ENCODE measurements at regions not wholly inside any gene's neighbourhood (a gene's known extent, or its start where the extent isn't known, plus 50 kb on each side); places are given as distances from the start of the nearest gene placed in this dataset.
A peak's percentile ranks its signal among the peaks of the same experiment; 100 is the strongest.
"Not testable (repeated sequence)": the region's sequence is repeated elsewhere in the genome, so short reads cannot be mapped to it uniquely, and the experiment has no call there.

DNA sequence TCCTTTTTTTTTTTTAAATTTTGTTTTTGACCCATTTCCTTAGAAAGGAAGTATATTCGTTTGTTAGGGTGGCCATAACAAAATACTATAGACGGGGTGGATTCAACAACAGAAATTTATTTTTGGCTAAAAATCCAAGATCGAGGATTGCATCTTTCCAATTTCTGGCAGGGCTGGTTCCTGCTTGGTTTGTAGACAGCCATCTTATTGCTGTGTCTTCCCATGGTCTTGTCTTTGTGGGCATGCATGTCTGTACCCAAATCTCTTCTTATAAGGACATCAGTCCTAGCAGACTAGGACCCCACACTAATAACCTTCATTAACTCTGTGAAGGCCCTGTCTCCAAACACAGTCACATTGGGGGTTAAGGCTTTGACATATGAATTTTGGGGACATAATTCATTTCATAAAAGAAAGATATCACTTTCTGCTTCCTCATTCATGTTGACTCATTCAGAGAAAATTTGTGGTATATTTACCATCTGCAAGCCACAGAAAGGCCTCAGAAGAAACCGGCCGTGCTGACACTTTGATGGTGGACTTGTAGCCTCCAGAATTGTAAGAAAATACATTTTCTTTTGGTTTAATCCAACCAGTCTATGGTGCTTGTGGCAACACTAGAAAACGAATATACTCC, 262.1 kb downstream of the LPIN1 start:
- no peak for ATAC-seq
- intact Hi-C loops (cut with DNase I) = no loop called here
- no peak for DNase-seq

DNA sequence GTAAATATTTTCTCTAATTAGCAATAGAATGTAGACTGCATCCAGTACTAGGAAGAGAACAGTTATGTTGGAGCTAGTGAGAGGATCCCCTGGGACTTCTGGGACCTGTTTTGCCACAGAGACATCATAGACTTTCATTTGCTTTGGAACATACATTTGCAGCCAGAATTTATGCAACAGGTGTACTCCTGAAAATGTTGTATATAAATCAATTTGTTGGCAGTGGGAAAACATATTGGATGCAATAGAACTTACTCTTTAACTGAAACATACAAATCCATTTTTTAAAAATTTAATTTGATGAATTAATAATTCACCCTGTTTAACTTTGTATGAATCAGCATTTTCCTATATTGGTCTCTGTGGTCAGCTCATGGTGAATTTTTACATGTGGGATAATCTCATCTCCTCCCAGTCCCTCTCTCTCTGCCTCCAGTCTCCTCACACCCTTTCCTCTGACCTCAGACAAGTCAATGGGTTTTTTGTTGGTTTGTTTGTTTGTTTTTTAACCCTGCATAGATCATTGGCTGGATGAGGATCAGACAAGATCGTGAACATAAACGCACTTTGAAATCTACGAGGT, 263.0 kb downstream of the LPIN1 start:
- DNase-seq (no peak), ATAC-seq (no peak)
- intact Hi-C loops (cut with DNase I) = no loop called here

GRCh38 chr2:12010059-12010458, 263.6 kb downstream of the LPIN1 start:
- no peak for ATAC-seq
- no peak for DNase-seq
- intact Hi-C loops (cut with DNase I) = no loop called here

GRCh38 chr2:12010779-12011178, 264.3 kb downstream of the LPIN1 start:
- ATAC-seq (no peak), DNase-seq (no peak)
- intact Hi-C loops (cut with DNase I) = no loop called here

DNA sequence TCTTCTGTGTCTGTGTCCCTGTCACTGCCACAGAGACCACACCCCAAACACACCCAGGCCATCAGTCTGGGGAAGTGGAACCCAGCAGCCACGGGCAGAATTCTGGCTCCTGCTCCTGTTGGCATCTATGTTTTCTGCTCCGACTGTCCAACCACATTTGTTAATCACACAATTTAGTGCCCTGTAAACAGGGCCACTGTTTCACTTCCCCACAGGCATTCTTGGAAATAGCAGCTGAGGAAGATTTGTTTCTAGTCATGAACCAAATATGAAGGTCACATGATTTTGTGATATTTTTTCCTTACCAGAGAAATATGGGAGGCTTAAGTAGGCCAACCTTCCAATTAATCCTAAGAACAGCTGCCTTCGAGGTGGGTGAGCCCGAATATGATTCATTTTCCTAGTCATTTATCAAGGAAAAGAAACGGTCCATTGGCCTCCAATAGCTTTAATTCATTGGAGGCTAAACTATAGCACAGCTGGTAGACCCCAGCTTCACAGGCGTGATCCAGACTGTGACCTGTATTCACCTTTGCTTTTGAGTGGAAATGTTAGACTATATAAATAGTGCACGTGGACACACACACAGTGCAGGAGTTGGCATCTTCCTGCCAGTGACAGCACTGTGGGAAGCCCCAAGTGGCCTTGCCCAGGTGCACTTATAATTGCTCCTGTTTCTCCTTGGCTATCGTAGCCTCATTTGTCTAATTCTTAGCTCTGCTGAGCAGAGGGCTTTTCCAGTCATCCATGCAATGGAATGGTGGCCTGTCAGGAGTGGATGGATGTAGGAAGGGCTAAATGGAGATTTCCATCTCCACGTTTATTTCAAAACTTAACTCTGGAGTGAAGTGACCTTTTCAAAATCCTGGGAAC, 267.9 kb downstream of the LPIN1 start:
- intact Hi-C loops (cut with DNase I) = no loop called here
- DNase-seq = no peak
- peak; percentile 23 to 68 for ATAC-seq

GRCh38 chr2:12017499-12018157, 271.2 kb downstream of the LPIN1 start:
- intact Hi-C loops (cut with DNase I) = no loop called here
- DNase-seq (no peak), ATAC-seq (no peak)

DNA sequence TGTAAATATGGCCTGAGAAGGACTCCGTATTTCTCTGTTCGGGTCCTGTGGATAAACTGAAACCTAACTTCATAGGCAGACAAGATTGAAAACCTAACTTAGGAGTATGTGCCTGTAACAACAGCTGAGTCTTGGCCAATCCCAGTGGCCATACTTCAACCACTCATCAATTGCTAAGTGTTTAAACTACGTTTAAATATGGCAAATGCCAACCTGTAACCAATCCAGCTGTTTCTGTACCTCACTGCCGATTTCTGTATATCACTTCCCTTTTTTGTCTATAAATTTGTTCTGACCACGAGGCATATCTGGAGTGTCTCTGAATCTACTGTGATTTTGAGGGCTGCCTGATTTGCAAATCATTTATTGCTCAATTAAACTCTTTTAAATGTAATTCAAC, 272.3 kb downstream of the LPIN1 start:
- ATAC-seq; intact Hi-C loops (cut with DNase I); DNase-seq: not testable (repeated sequence)

GRCh38 chr2:12020833-12021469, 274.5 kb downstream of the LPIN1 start:
- DNase-seq (no peak), ATAC-seq (no peak)
- intact Hi-C loops (cut with DNase I) = no loop called here

- DNase-seq; intact Hi-C loops (cut with DNase I); ATAC-seq: not testable (repeated sequence)
Observed at GRCh38 chr2:12024197-12024907, 277.9 kb downstream of the LPIN1 start.

DNA sequence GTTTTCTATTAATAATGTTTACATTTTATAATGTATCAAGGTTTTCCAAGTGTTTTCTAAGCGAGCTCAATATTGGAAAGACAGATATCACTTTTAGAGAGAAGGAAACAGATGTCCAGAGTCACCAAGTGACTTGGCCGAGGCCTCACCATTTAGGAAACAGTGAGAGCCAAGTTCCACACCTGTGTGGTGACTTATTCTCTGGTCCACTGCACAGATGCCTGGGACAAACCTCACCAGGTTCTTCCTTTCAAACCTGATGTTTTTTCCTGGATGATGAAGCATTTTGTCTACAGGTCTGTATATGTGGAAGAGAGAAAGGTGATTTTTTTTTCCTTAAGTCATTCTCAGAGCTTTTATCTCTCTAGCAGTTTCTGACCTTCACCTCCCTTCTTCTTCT, 280.7 kb downstream of the LPIN1 start:
- intact Hi-C loops (cut with DNase I) = no loop called here
- ATAC-seq (no peak), DNase-seq (no peak)

GRCh38 chr2:12031866-12032265, 285.4 kb downstream of the LPIN1 start:
- DNase-seq = no peak
- ATAC-seq = no peak
- intact Hi-C loops (cut with DNase I) = no loop called here

DNA sequence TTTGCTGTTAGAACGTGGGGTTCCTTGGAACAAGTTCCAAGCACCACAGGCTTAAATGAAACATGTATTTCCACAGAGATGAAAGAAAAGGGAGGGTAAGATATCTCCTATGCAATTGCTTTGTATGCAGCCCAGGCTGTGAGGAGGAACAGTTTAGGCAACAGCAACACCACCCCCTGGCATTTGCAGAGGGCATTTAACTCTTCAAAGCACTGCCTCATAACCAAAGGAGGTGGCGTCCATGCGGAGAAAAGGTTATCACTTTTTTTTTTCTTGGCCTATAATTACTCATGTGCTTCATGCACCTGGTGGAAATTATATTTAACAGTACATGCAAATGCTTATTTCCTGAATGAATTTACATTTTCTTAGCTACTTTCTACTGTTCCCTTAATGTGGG, 286.0 kb downstream of the LPIN1 start:
- DNase-seq = no peak
- peak in 1 of 2 donors; percentile 56 for ATAC-seq
- intact Hi-C loops (cut with DNase I) = no loop called here

GRCh38 chr2:12032975-12033374, 286.5 kb downstream of the LPIN1 start:
- intact Hi-C loops (cut with DNase I) = no loop called here
- no peak for DNase-seq

DNA sequence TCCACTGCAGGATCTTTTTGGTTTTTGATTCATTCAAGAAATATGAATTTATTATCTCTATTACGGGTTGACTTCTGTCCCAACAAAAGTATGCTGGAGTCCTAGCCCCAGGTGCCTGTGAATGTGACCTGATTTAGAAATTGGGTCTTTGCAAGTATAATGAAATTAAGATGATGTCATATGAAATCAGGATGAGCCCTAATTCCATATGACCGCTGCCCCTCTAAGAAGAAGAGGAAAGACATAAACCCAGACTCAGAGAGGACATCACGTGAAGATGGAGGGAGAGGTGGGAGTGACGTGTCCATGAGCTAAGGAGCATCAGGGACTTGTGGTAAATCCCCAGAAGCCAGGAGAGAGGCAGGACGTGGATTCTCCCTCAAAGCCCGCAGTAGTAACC, 287.1 kb downstream of the LPIN1 start:
- intact Hi-C loops (cut with DNase I) = no loop called here
- no peak for ATAC-seq
- DNase-seq = no peak

More at GRCh38 chr2:12032975-12033374, 286.5 kb downstream of the LPIN1 start:
- ATAC-seq = no peak

GRCh38 chr2:12034382-12034781, 287.9 kb downstream of the LPIN1 start:
- intact Hi-C loops (cut with DNase I) = no loop called here
- ATAC-seq (no peak), DNase-seq (no peak)

- intact Hi-C loops (cut with DNase I) = no loop called here
- DNase-seq = no peak
- no peak for ATAC-seq
Observed at GRCh38 chr2:12035029-12035720, 288.7 kb downstream of the LPIN1 start.

- ATAC-seq (no peak), DNase-seq (no peak)
- intact Hi-C loops (cut with DNase I) = no loop called here
Observed at GRCh38 chr2:12035956-12036639, 289.7 kb downstream of the LPIN1 start.

GRCh38 chr2:12036640-12036983, 290.2 kb downstream of the LPIN1 start:
- no peak for ATAC-seq
- intact Hi-C loops (cut with DNase I) = no loop called here
- DNase-seq = no peak
